ENCODE measurements at regions not wholly inside any gene's neighbourhood (a gene's known extent, or its start where the extent isn't known, plus 50 kb on each side); places are given as distances from the start of the nearest gene placed in this dataset.
"Not testable (repeated sequence)": the region's sequence is repeated elsewhere in the genome, so short reads cannot be mapped to it uniquely, and the experiment has no call there.

- Mint-ChIP-seq H3K4me3 (no peak overlapping the region), H3K27ac (no peak overlapping the region), H3K4me1 (ENCODE audit: unreplicated experiment) (peaks cover 4% of the 10 kb centered on the region), H3K9me3 (no peaks in the 10 kb centered on the region), H3K27me3 (no peaks in the 10 kb centered on the region), H3K36me3 (no peaks in the 10 kb centered on the region)
- DNase-seq (ENCODE audit: extremely low spot score, unreplicated experiment) = no peak
- TF ChIP-seq CTCF (conservative IDR thresholded peaks at IDR 0.05) = no peak
These were observed 122.5 kb downstream of the SOCS6 start for GRCh38 chr18:70411307-70411706.

DNA sequence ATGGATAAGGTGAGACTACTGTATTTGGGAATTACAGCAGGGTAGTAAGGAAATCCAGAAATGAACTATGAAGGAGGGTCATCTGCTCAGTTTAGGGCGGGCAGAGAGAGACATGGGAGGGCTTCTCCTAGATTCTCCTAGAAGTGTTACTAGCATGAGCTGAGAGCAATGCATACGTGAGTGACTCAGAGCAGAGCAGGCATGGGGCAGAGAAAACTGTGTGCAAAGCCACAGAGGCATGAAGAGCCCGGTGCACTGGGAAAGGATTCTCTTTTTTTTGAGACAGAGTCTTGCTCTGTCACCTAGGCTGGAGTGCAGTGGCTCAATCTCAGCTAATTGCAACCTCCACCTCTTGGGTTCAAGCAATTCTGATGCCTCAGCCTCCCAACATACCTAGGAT is 116.2 kb downstream of the SOCS6 start:
- DNase-seq (ENCODE audit: extremely low spot score, unreplicated experiment) = no peak
- H3K4me1 Mint-ChIP-seq (ENCODE audit: unreplicated experiment) = no peaks in the 10 kb centered on the region
- H3K4me3 Mint-ChIP-seq = no peak overlapping the region
- no peak for TF ChIP-seq CTCF (conservative IDR thresholded peaks at IDR 0.05)
- no peaks in the 10 kb centered on the region for H3K9me3 Mint-ChIP-seq
- no peak overlapping the region for H3K27ac Mint-ChIP-seq
- H3K27me3 Mint-ChIP-seq = no peaks in the 10 kb centered on the region
- H3K36me3 Mint-ChIP-seq = no peaks in the 10 kb centered on the region

GRCh38 chr18:70400476-70400875 is 111.6 kb downstream of the SOCS6 start:
- H3K27me3 Mint-ChIP-seq = no peaks in the 10 kb centered on the region
- no peak overlapping the region for H3K4me3 Mint-ChIP-seq
- H3K36me3 Mint-ChIP-seq = no peaks in the 10 kb centered on the region
- no peaks in the 10 kb centered on the region for H3K4me1 Mint-ChIP-seq (ENCODE audit: unreplicated experiment)
- no peaks in the 10 kb centered on the region for H3K9me3 Mint-ChIP-seq
- DNase-seq (ENCODE audit: extremely low spot score, unreplicated experiment) = no peak
- no peak overlapping the region for H3K27ac Mint-ChIP-seq
- TF ChIP-seq CTCF (conservative IDR thresholded peaks at IDR 0.05) = no peak

- Mint-ChIP-seq H3K27ac (no peak overlapping the region), H3K36me3 (no peaks in the 10 kb centered on the region), H3K4me3 (no peak overlapping the region), H3K4me1 (ENCODE audit: unreplicated experiment) (no peaks in the 10 kb centered on the region), H3K9me3 (no peaks in the 10 kb centered on the region), H3K27me3 (no peaks in the 10 kb centered on the region)
- TF ChIP-seq CTCF (conservative IDR thresholded peaks at IDR 0.05) = no peak
- no peak for DNase-seq (ENCODE audit: extremely low spot score, unreplicated experiment)
These were observed 109.2 kb downstream of the SOCS6 start for GRCh38 chr18:70398076-70398475.

DNA sequence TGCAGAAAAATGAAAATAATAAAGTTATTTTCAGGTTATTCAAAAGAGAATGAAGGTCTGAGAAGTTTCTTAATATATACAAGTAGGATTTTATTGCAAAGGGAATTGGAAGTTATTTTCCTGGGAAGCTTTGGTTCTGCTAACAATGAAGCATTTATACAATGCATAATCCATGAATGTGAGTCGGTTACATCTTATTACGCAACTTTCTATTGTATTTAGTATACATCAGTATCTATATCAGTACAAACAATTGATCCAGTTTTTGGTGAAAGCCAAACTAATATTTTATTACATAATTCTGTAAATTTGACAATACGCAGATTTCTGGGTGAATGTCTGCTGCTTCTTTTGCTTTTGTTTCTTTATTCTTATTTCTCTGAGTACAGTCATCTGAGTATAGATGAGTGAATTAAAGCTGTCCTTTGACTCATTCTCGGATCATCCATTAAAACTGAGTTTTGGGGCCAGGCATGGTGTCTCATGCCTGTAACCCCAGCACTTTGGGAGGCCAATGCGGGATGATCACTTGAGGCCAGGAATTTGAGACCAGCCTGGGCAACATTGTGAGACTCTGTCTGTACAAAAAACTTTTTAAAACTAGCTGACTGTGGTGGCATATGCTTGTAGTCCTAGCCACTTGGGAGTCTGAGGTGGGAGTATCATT is 108.5 kb downstream of the SOCS6 start:
- H3K36me3 Mint-ChIP-seq = no peaks in the 10 kb centered on the region
- H3K4me3 Mint-ChIP-seq = no peak overlapping the region
- TF ChIP-seq CTCF (conservative IDR thresholded peaks at IDR 0.05) = no peak
- no peaks in the 10 kb centered on the region for H3K9me3 Mint-ChIP-seq
- no peaks in the 10 kb centered on the region for H3K27me3 Mint-ChIP-seq
- no peak overlapping the region for H3K27ac Mint-ChIP-seq
- DNase-seq (ENCODE audit: extremely low spot score, unreplicated experiment) = no peak
- H3K4me1 Mint-ChIP-seq (ENCODE audit: unreplicated experiment) = no peaks in the 10 kb centered on the region

DNA sequence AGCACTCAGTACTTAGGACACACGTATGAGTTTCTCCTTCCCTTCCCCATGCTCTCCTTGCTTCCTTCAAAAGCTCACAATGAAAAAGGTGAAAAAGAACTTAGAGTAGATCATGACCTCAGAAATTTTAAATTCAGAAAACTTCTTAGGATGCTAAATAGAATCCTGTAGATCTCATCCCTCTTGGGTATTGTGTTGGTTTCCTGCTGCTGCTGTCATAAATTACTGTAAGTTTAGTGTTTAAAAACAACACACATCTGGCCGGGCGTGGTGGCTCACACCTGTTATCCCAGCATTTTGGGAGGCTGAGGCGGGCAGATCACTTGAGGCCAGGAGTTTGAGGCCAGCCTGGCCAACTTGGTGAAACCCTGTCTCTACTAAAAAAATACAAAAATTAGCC is 106.9 kb downstream of the SOCS6 start:
- not testable (repeated sequence) for H3K36me3 Mint-ChIP-seq; H3K4me3 Mint-ChIP-seq; DNase-seq (ENCODE audit: extremely low spot score, unreplicated experiment); H3K27me3 Mint-ChIP-seq; H3K4me1 Mint-ChIP-seq (ENCODE audit: unreplicated experiment); H3K27ac Mint-ChIP-seq; H3K9me3 Mint-ChIP-seq

All from type B pancreatic cell (in vitro differentiated cells).